HG03039 (cell line): ENCODE measurements at regions not wholly inside any gene's neighbourhood (a gene's known extent, or its start where the extent isn't known, plus 50 kb on each side); places are given as distances from the start of the nearest gene placed in this dataset.
"Not testable (repeated sequence)": the region's sequence is repeated elsewhere in the genome, so short reads cannot be mapped to it uniquely, and the experiment has no call there.

Source experiments
- ATAC-seq: cut with Tn5 transposase; IDR thresholded peaks from one replicate; pipeline ENCODE4 v1.9.1; 2021; ENCODE audit warnings: mild to moderate bottlenecking, moderate library complexity; ENCODE audit not compliant: unreplicated experiment

GRCh38 chr11:103716363-103716762 is 320.1 kb upstream of the DDI1 start:
- ATAC-seq = no peak

- ATAC-seq = no peak
Measured at GRCh38 chr11:103727262-103727661, 309.2 kb upstream of the DDI1 start.

GRCh38 chr11:103729617-103730016 is 306.8 kb upstream of the DDI1 start:
- ATAC-seq = no peak

GRCh38 chr11:103730131-103730940 is 306.1 kb upstream of the DDI1 start:
- ATAC-seq = no peak

DNA sequence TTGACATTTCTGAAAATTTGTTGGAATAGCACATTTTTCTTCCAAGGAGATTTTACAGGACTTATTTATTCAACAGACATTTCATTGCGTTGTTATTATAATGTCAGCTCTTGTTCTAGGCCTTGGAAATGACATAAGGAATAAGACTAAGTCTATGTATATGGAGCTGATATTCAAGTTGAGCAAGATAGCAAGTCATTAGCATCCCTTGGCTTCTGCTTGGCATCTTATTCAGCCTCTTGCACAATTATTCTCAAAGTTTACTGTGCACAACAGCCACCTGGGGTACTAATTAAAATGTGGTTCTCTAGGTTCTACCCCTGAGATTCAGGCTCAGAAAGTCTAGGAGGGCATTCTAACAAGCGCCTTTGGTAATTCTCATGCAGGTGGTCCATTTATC is 304.8 kb upstream of the DDI1 start:
- ATAC-seq = no peak

DNA sequence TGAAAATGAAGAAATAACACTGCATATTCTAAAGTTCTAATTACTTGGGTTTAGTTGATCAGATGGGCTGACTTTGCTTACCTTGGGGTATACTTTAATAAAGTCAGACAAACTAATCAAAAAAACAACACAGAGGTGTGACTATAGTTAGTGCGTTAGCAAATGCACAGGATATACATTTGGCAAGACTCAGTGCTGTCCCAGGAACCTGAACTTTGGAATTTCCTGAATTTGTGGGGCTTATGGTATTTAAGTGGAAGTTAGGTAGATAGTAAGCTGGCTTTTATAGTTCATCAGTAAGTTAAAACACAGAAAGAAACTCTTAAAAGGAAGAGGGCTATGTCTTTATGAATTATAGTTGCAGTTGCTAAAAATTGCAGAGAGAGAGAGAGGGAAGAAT is 302.6 kb upstream of the DDI1 start:
- no peak for ATAC-seq

DNA sequence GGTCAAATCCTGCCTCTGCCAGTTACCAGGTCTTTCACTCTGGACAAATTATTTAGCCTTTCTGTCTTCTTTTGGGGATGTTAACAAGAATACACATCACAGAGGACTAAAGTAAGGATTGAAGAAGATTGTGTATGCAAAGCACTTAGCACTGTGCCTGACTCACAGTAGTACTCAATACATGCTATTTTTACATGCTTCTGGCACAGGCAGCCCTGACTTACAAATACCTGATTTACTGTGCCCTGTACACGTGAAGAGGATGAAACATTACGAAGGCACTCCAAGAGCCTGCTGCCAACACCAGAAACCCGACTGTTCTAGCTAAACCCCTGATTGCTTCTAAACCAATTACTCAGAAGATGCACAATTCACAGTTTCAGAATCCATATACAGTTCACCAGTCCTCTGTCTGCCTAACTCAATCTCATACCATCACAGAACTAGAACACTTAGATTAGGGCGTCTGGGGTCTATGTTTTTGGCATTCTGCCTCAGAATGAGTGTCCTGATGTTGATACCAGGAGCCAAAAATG is 300.9 kb upstream of the DDI1 start:
- ATAC-seq = no peak

GRCh38 chr11:103736315-103737036 is 300.0 kb upstream of the DDI1 start:
- ATAC-seq = no peak

DNA sequence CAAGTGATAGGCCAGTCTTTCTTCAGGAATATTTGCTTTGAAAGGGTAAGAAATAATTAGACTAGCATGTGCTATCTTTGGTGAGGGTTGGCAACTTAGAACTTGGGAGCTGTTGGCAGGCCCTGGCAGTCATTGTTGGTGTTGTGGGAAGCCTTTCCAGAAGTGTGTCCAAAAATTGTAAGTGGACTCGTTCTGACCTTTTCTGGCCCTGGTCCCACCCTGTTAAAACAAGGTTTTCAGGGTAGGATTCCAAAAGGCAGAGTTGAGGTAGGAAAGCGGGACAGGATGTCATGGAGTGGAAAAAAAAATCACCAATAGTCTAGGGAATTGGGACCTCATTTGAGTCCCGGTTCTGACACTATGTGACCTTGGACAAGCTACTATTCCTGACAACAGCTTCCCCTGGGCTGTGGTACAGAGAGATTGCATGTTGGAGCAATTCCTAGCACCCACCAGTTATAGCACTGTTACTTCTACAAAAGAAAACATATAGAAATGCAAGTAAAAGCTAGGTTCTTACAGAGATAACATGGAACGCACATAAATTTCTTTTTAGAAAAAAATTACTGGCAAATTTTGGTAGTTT is 299.3 kb upstream of the DDI1 start:
- no peak for ATAC-seq

GRCh38 chr11:103737747-103738146 is 298.7 kb upstream of the DDI1 start:
- no peak for ATAC-seq

GRCh38 chr11:103739074-103739796 is 297.2 kb upstream of the DDI1 start:
- not testable (repeated sequence) for ATAC-seq

GRCh38 chr11:103744496-103745153 is 291.8 kb upstream of the DDI1 start:
- ATAC-seq = no peak

DNA sequence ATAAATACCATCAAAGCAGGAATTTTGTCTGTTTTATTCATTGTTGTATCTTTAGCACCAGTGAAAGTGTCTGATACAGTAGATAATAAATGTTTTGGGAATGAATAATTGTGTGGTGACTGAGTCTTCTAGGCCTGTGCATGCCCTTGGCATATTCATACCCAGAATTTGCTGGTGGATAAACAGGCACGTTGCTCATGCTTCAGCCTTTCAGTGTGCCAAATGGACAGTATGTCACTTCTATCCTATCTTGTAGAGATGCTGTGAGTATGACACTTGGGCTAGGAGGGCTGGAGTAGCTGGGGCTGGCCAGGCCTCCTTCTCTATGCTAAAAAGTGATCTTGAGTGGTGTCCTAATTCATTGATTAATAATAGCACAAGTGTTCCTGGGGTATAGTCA is 287.3 kb upstream of the DDI1 start:
- ATAC-seq = no peak

DNA sequence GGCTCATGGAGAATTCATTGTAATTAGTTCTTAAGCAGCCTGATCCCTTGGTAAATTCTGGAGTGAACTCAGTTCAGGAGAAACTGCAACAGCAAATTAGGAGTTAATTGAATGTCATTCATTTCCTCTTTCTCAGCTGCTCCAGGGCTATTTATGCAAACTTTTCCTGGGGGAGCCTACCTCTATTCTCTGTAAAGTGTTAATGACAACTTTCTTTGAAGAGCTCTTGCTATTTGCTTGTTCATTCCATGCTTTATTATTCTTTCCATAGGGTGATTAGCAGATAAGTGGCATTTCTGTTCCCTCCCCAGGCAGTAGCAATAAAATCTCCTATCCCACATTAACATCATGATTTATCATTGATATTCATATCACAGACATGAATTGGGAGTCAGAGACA is 267.6 kb upstream of the DDI1 start:
- no peak for ATAC-seq

DNA sequence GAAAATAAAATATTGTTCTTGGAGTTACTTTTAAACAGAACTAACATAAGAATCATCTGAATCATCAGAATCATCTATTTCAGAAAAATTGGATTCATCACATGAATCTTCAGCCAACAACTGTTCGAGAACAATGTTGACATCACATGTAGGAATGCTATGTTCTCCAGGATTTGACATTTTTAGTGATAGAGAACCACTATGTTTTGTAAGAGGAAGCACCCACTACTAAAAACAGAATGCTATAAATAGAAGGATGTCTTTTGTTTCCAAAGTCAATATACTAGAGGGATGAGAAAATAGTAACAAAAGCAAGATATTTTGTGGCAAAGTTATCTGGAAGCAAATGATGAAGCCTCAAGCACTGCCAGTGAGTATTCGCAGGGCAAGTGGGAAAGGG is 263.4 kb upstream of the DDI1 start:
- no peak for ATAC-seq

GRCh38 chr11:103773537-103773936 is 262.9 kb upstream of the DDI1 start:
- ATAC-seq = no peak

GRCh38 chr11:103779054-103779453 is 257.4 kb upstream of the DDI1 start:
- ATAC-seq = no peak

- ATAC-seq = no peak
Measured at GRCh38 chr11:103789952-103790351, 246.5 kb upstream of the DDI1 start.

GRCh38 chr11:103792981-103793468 is 243.4 kb upstream of the DDI1 start:
- ATAC-seq = no peak

DNA sequence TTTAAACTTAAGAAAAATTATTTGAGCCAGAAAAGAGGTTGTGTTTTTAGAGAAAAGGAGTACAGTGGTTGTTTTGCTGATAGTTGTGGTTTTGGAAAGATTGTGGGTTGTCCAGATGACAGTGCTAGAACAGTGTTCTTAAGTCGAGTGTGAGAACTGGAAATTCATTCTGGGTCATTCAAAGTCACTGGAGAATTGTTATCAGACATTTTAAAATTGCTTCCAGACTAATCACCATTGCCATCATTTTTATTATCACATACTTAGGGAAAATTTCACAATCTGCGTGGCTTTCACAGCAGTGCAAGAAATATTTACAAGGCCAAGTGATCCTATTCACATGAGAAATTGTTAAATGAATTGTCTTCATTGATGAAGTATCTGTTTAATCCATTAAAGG is 242.2 kb upstream of the DDI1 start:
- ATAC-seq = no peak
